GM12864 (cell line): ENCODE measurements at regions not wholly inside any gene's neighbourhood (a gene's known extent, or its start where the extent isn't known, plus 50 kb on each side); places are given as distances from the start of the nearest gene placed in this dataset.

Experiments
- DNase-seq: peaks from one replicate; pipeline ENCODE4 v3.0.0-alpha.2; 2011; ENCODE audit warnings: low read depth
- H3K4me3 ChIP-seq: 2 replicates; pipeline ENCODE4 v1.5.1; 2011; ENCODE audit warnings: mild to moderate bottlenecking, low read depth, low read length, control low read depth
- TF ChIP-seq, protein P1 (sequence below): IDR thresholded peaks from 2 replicates; pipeline ENCODE4 v1.5.1; 2011; ENCODE audit warnings: low read depth, mild to moderate bottlenecking, moderate library complexity, low read length, control low read depth, inconsistent platforms; ENCODE audit errors: missing control alignments

DNA sequence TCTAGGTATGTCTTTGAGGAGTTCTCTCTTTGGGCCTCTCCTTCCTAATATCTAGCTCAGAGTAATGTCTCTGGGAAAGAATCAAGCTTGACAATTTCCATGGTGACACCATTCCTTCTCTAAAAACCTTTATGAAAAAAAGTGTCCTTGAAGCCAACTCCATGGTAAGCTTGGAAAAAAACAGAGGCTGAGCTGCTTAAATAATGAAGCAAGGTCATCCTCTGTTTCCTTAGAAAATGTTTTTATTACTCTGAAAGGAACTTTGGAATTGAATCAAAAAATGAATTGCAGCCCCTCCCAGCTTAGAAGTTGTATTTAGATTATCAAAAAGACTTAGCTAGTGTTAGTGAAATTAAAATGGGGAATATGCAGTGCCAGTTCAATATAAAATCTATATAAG lies 166.1 kb upstream of the KITLG start:
- DNase-seq = no peak
- TF ChIP-seq, protein P1, sequence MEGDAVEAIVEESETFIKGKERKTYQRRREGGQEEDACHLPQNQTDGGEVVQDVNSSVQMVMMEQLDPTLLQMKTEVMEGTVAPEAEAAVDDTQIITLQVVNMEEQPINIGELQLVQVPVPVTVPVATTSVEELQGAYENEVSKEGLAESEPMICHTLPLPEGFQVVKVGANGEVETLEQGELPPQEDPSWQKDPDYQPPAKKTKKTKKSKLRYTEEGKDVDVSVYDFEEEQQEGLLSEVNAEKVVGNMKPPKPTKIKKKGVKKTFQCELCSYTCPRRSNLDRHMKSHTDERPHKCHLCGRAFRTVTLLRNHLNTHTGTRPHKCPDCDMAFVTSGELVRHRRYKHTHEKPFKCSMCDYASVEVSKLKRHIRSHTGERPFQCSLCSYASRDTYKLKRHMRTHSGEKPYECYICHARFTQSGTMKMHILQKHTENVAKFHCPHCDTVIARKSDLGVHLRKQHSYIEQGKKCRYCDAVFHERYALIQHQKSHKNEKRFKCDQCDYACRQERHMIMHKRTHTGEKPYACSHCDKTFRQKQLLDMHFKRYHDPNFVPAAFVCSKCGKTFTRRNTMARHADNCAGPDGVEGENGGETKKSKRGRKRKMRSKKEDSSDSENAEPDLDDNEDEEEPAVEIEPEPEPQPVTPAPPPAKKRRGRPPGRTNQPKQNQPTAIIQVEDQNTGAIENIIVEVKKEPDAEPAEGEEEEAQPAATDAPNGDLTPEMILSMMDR = no peak
- H3K4me3 ChIP-seq = no peak overlapping the region

DNA sequence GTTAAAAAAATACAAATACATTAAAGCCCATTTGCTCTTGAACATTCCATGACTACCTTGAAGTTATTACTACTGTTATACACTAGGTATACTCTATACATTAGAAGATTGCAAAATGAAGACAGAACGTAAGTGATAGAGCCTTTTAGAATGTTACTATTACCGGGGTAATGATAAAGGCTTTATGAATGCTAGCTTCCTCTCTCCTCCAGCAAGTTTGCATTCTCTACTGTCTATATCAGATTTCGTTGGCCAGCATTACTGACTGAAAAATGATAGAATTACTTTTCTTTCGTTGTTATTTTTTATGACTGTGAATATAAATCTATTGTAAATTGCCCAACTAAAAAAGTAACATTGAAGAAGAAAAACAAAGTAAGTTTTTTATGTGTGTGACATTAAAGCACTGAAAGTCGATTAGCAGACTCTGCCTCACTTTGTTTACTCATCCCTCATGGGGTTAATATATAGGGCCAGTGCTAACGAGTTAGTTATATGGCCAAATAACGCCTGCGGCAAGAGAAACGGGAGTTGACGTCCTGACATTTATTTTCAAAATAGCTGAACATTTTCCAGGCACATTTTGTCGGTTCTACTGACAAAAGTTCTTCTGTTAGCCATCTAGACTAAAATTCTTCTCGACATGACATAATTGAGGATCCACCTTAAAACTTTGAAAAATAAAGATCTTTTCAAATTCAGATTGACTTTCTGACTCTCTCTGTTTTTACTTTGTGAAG lies 163.8 kb upstream of the KITLG start:
- no peak for DNase-seq
- TF ChIP-seq, protein P1 = no peak

DNA sequence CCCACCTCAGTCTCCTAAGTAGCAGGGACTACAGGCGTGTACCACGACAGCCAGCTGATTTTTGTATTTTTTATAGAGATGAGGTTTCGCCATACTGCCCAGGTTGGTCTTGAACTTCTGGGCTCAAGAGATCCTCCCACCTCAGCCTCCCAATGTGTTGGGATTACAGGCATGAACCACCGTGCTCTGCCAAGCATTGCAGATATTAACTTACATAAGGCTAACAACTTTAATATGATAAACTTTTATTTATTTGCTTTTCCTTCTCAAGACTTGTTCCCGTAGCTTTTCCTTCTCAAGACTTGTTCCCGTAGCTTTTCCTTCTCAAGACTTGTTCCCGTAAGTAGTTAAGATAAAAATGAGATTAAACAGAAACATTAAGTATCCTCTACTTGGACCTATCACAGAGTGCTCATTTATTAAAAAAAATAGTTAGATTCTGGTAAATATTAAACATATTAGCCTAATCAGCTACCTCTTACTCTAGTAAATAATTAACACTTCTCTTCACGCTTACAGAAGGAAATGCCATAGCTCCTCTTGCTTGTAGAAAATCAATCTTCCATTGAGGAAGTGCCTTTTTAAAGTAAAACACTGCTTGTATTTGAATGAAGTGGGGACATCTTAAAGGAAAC lies 157.7 kb upstream of the KITLG start:
- TF ChIP-seq, protein P1 = no peak
- H3K4me3 ChIP-seq = no peak overlapping the region
- no peak for DNase-seq

More for the DNA sequence above, 163.8 kb upstream of the KITLG start:
- H3K4me3 ChIP-seq = no peak overlapping the region

DNA sequence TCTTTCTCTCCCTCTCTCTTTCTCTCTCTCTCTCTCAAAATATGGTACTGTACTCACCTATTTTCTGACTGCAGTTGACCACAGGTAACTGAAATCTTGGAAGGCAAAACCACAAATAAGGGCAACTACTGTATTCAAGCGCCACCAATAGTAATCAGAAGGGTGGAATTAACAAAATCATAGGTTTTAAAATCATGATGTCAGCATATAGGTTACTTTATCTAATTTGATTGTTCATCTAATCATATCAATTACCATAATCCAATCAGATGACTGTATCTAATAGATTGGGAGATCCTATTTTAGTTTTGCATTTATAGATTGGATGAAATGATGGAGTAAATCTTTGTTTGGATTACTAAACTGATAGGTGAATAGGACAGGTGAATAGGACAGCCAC lies 155.8 kb upstream of the KITLG start:
- H3K4me3 ChIP-seq = no peak overlapping the region
- TF ChIP-seq, protein P1 = no peak
- DNase-seq = no peak

DNA sequence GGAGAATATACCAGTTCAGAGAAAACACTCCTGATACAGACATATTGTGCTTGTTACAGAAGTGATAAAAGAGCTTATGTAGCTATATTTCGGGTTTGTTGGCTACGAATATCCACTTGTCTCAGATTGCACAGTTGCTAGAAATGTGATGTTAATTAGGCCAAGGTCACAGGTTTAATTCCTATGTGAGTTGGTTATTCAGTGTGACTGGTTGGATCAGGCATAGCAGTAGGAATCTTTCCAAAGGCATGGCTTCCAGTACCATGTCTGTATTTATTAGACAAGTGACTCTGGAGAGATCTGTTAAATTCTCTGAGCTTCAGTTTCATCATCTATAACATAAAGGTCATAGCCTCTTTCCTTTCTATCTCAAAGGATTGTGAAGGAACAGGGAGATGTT lies 152.7 kb upstream of the KITLG start:
- no peak overlapping the region for H3K4me3 ChIP-seq
- TF ChIP-seq, protein P1 = no peak
- DNase-seq = no peak

DNA sequence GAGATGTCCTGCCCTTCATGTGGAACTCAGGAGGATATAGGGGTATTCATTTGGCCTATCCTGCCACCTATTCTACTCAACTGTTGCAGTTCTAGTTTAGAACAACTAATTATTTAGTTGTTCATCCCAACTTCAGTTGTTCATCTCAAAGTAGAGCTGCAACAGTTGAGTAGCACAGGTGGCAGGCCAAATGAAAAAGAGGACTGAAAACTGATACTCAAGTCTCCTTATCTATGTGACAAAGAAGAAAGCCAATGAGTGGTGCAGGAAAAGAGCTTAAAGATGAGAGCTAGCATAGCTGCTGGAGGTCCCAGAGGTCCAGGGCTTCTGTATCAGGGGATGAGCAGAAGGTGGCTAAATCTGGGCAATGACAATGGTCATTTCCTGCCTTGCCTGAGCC lies 148.9 kb upstream of the KITLG start:
- no peak for DNase-seq
- H3K4me3 ChIP-seq = no peak overlapping the region
- TF ChIP-seq, protein P1 = no peak
